ENCODE measurements at regions not wholly inside any gene's neighbourhood (a gene's known extent, or its start where the extent isn't known, plus 50 kb on each side); places are given as distances from the start of the nearest gene placed in this dataset.

DNA sequence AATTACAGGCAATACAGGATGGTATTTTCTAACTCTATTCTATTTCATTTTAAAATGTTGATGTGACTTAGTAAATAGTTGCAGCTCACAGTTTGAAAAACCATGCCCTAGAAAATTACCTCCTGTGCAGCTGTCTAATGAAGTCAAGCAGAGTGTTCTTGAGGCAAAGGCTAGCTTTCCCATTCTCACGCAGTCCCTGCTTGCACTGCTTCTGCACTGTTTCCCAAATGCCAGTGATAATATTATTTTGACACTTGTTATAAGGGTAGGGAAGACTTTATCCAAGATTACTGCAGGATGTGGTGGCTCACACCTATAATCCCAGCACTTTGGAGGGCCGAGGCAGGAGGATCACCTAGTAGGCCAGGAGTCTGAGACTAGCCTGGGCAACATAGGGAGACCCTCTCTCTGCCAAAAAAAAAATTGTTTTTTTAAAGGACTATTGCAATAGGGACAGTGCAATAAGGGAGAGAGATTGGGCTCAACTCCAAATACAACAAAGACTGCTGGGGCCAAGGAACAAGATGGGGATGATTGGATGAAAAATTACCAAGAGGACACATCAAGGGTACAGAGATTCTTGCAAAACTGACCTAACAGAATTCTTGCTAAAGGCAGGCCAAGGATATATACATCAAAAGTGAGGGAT is 196.1 kb downstream of the LY86 start:
- no peak for DNase-seq

GRCh38 chr6:6785163-6785521 is 196.6 kb downstream of the LY86 start:
- DNase-seq, result no peak

GRCh38 chr6:6788394-6789032 is 200.0 kb downstream of the LY86 start:
- no peak for DNase-seq

- DNase-seq, result no peak
Measured at GRCh38 chr6:6790393-6790792, 201.9 kb downstream of the LY86 start.

- no peak for DNase-seq
Measured at GRCh38 chr6:6790891-6791290, 202.4 kb downstream of the LY86 start.

DNA sequence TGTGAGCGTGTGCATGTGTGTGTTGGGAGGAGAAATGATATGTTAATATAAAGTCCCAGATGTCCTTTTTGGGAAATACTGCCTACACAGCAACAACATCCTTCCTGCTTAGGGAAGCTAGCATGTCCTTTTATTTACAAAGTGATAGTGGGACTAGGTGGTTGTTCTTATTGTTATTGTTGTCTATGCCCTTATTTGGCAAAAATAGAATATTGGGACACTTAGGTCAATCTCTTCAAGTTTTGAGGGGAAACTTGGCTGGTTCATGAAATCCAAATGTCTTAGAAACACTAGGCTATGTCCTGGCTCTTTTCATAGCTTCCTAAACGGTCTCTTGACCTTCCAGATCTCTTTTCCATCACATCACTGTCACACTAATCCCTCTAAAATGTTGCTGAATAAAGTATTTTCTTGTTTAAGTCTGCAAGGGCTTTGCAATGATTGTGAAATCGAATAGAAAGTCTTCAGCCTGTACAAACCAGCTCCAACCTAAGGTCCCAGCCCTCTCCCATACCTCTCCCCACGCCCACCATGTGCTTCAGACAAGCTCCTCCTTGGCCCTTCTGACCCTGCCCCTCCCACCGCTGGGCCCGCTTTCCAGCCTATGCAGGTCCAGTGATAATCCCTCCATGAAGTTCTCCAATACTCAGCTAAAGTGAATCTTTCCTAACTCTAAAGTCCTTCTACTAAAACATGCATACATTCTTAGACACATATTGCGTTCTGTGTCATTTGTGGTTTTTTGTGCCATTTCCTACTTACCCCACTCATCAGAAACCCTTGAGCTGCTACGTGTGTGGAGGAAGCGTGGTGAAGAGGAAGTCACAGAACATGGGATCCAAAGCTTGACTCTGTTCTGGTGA is 205.1 kb downstream of the LY86 start:
- no peak for DNase-seq

GRCh38 chr6:6795393-6795792 is 206.9 kb downstream of the LY86 start:
- DNase-seq, result no peak

- no peak for DNase-seq
Measured at GRCh38 chr6:6796818-6797217, 208.3 kb downstream of the LY86 start.

GRCh38 chr6:6798448-6798860 is 209.9 kb downstream of the LY86 start:
- no peak for DNase-seq

DNA sequence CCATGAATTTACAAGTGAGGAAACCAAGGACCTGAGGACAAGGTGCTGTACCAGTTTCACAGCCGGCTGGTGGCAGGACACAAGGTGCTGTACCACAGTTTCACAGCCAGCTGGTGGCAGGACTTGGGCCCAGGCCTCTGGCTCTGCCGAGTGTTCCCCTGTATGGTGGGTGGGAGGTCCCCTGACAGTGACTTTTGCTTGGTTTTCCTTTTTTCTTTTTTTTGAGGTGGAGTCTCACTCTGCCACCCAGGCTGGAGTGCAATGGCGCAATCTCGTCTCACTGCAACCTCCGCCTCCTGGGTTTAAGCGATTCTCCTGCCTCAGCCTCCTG is 212.4 kb downstream of the LY86 start:
- no peak for DNase-seq

- no peak for DNase-seq
Measured at GRCh38 chr6:6801635-6802218, 213.2 kb downstream of the LY86 start.

DNA sequence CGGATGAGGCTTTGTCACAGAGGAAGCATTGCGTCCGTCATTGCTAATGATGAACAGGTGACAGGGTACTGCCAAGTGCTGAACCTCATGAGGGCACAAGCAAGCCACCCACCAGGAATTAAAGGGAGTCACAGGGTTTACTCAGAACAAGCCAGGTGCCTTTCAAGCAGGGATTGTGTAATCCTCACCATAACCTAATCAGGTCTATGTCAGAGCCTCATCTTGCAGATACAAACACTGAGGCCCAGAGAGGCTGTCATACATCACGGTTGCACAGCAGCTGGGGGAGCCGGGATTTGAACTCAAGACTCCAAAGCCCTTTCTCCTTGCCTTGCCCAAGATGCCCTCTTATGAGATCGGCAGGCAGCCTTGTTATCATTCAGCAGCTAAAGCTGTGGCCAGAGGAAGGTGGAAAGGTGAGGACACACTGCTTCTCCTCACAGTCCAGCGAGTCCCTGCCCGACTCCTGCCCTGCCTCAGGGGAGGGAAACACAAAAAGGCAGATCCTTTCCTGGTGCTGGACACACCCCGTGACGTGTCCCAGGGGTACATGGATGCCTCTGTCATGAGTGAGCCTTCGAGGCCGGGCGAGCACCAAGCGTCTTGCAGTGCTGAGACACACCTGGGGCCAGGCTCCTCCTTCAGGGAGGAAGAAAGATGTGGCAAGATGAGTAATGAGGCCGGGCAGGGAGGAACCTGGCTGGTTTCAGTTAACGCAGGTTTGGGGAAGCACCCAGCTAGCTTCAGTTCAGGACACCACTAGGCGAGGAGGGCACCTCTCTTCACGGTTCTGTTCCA is 214.9 kb downstream of the LY86 start:
- no peak for DNase-seq

GRCh38 chr6:6804843-6805615 is 216.5 kb downstream of the LY86 start:
- DNase-seq, result no peak

DNA sequence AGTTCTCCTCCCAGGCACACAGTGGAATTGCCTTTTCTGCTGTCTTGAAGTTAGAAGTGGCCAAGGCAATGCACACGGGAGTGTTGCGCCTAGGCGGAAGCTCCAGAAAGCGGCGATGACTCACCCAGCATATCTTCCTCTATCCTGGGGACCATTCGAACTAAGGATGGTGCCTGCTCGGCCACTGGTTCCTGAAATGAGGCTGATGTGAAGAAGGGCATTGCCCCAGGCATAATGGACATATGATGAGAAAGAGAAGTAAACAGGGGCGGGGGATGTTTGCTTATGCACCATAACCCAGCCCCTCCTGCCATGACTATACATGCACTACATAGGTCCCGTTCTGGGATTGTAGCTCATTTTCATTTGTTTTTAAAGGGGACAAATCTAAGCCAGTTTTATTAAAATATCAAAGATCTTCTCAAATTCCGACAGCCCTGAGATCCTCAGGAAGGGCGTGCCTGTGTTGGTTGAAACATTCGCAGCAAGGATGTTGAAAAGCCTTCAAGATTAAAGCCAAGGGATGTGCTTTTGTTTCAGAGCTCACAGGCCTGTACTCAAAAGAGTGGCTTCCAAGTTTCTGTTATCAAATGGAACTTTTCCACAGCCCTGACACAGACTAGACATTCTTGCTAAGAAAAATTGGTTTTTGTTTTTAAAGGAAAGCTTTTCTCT is 218.5 kb downstream of the LY86 start:
- no peak for DNase-seq

GRCh38 chr6:6808343-6808742 is 219.8 kb downstream of the LY86 start:
- DNase-seq, result no peak

DNA sequence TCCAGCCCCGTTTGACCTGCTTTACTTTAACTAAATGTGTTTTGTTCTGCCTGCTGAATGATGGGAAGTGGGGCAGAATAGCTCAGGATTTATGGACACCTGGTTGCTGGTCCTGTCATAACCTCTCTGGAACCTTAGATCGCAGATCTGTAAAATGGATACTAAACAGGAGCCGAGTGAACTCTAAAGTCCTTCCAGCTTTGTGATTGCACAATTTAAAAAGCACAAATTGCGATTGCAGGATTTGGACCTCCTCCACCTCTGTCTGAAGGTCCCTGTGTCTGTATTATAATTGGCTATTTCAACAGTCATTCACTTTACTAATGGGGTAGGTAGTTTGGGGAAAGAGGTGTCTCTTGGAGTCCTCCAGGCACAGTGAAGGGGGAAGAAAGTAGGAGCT is 220.4 kb downstream of the LY86 start:
- no peak for DNase-seq

- DNase-seq, result no peak
Measured at GRCh38 chr6:6810727-6811126, 222.2 kb downstream of the LY86 start.

DNA sequence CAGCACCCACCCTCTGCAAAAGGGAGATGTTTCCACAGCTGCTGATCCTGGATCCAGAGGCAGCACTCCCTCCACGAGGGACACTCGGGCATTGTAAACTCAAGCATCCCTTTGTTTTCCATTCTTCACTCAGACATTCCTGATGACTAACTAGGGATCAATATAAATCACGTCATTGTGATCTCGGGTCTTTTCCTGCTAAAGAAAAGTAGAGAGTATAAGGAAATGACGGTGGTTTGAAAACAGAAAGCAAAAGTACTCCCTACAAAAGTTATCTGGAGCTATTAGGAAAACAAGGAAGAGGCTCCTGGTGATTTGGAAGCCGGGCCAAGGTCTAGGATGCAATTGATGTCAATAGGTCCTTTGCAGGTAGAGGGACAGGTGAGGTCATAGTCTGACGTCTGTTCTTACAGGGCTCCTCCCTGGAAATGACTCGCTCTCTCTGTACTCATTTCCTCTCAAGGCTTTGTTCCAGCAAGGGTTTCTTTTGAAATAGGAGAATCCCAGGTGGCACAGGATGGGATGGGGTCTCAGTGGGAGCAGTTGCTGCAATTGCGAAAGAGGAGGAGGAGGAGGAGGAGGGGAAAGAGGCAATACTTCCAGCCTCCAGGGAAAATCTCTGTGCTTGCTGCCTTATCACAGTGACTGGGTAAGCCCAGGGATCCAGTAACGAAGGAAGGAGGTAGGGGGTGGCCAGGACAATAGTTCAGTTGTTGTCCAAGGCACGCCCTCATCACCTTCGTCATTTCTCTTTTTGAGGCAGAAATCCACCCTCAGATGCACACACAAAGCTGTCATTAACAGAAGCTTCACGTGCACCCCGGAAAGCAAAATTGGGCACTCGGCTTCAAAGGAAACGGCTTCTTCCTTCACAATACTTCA is 222.8 kb downstream of the LY86 start:
- no peak for DNase-seq

DNA sequence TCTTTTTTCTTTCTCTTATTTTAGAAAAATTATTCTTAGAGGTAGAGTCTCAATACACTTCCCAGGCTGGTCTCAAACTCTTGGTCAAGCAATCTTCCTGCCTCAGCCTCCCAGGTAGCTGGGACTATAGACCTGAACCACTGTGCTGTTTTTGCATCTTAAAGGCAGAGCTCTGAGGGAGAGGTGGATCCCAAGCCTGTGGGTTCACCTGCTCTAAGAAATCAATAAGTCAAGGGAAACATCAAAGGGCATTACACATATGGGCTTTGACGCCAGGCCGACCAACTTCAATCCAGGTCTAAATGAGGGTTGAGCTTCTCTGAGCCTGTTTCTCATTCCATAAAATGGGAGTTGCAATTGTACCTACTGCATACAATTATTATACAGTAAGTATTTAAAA is 223.9 kb downstream of the LY86 start:
- no peak for DNase-seq

- DNase-seq, result no peak
Measured at GRCh38 chr6:6815732-6816131, 227.2 kb downstream of the LY86 start.

DNA sequence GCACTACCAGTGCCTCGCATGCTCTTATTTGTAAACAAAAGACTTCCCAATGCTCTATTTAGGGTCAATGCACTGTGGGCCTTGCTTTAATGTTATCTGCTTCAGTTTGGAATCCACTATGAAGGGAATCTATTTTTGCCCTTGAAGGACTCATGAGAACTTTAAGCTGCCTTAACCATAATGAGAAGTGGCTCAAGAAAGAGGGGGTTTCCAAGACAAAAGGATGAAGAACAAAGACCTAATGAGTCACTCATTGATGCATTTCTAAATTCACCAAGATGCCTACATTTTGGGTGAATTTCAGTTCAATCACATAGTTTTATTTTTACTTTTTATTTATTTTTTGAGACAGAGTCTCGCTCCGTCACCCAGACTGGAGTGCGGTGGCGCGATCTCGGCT is 228.2 kb downstream of the LY86 start:
- DNase-seq, result no peak

Data from NCI-H187 treated with DMSO at 0.1 percent for 48 hours (cell line).